Fibroblast of lung (primary cell): ENCODE measurements at regions not wholly inside any gene's neighbourhood (a gene's known extent, or its start where the extent isn't known, plus 50 kb on each side); places are given as distances from the start of the nearest gene placed in this dataset.

Source experiments
- EZH2 ChIP-seq: IDR thresholded peaks from 2 replicates; pipeline ENCODE4 v1.5.1; 2012; ENCODE audit warnings: low read length, control low read depth, mild to moderate bottlenecking; ENCODE audit errors: missing control alignments
- TF ChIP-seq, protein P1 (sequence below), 2 donors: IDR thresholded peaks in 1 of 2; conservative IDR thresholded peaks in 1 of 2; 1 replicate in 1 of 2; 2 replicates in 1 of 2; pipeline ENCODE4 v1.5.1; 2011 to 2012; ENCODE audit warnings: low read length in 2 of 2, control low read depth in 1 of 2, inconsistent platforms in 1 of 2, low read depth in 1 of 2, mild to moderate bottlenecking in 1 of 2

DNA sequence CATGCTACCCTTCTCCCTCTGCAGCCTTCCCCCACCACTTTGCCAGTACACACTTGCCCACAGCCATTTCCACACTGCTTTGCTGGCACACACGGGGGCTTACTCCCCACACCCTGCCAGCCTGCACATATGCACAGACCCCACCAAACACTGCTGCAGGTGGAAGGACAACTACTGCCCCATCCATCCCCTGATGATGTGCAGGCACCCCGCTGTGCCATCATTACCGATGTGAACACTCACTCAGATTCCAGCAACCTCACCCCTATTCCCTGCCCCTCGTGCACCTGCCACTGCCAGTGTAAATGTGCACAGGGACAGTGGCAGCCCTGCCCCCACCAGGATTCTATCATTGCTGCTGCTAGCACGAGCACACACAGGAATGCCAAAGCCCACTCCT, 1400.8 kb upstream of the DDX18 start:
- TF ChIP-seq, protein P1, sequence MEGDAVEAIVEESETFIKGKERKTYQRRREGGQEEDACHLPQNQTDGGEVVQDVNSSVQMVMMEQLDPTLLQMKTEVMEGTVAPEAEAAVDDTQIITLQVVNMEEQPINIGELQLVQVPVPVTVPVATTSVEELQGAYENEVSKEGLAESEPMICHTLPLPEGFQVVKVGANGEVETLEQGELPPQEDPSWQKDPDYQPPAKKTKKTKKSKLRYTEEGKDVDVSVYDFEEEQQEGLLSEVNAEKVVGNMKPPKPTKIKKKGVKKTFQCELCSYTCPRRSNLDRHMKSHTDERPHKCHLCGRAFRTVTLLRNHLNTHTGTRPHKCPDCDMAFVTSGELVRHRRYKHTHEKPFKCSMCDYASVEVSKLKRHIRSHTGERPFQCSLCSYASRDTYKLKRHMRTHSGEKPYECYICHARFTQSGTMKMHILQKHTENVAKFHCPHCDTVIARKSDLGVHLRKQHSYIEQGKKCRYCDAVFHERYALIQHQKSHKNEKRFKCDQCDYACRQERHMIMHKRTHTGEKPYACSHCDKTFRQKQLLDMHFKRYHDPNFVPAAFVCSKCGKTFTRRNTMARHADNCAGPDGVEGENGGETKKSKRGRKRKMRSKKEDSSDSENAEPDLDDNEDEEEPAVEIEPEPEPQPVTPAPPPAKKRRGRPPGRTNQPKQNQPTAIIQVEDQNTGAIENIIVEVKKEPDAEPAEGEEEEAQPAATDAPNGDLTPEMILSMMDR (conservative IDR thresholded peaks at IDR 0.05 in 1 of 2, IDR thresholded peaks at IDR 0.05 in 1 of 2; ENCODE audit: low read depth in 1 of 2, low read length in 2 of 2): no peak
- no peak for TF ChIP-seq EZH2
